ENCODE measurements at regions not wholly inside any gene's neighbourhood (a gene's known extent, or its start where the extent isn't known, plus 50 kb on each side); places are given as distances from the start of the nearest gene placed in this dataset.
"Not testable (repeated sequence)": the region's sequence is repeated elsewhere in the genome, so short reads cannot be mapped to it uniquely, and the experiment has no call there.

DNA sequence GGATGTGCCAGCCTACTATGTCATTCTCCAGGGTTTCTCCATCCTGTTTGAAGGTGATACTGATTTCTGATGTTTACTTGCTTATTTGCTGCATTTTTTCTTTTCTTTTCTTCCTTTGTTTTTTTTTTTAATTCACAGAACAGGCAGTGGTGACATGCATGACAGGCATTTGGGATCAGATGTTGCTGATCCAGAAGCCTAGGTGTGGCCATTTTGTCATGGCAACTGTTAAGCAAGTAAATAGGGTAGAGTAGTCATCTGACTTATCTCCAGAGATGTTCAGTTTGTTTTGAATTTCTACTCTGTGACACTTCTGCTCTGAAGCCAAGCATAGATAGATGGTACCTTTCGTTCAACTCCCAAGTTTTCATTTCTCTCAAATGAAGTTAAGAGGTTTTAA lies 85.4 kb upstream of the IKBKE start:
- DNase-seq (ENCODE audit: extremely low spot score); CTCF ChIA-PET; POLR2A ChIA-PET: not testable (repeated sequence)

- CTCF ChIA-PET; POLR2A ChIA-PET; DNase-seq (ENCODE audit: extremely low spot score): not testable (repeated sequence)
Measured at GRCh38 chr1:206387631-206388030, 82.6 kb upstream of the IKBKE start.

DNA sequence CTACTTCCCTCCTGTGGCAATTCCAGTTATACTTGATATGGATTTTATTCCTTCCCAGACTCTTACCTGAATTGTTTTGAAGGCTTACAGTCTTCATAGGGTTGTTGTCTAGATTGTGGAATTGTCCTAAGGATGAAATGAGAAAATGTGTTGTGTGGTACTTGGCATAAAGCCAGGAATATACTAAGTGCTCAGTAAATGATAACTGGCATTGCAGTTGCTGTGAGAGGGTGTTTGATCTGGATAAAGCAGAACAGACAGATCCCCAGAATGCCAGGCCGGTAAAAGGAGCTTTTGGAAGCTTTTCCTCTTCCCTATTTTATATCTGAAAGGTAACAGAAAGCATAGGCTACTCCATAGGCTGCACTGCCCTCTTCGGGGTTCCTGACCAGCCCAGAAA lies 78.4 kb upstream of the IKBKE start:
- CTCF ChIA-PET, result not testable (repeated sequence)

DNA sequence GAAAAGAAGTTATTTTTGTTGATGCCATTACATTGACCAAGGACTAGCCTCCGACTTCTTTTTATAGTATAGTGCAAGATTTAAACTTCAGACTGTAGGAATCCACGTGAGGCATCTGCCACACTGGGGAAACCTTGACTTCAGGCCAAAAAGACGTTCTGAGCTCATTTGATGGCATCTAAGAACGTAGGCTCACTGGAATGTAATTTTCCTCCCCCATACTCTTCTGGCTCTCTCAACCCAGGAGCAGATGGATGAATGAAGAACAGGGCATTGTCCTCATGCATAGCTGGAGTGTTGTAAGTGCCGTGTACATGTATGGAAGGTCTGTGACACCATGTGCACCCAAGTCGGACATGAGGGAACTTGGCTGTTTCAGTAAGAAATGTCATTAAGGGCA lies 72.8 kb upstream of the IKBKE start:
- POLR2A ChIA-PET; DNase-seq (ENCODE audit: extremely low spot score); CTCF ChIA-PET: not testable (repeated sequence)

More for the DNA sequence above, 78.4 kb upstream of the IKBKE start:
- DNase-seq (ENCODE audit: extremely low spot score); POLR2A ChIA-PET: not testable (repeated sequence)

DNA sequence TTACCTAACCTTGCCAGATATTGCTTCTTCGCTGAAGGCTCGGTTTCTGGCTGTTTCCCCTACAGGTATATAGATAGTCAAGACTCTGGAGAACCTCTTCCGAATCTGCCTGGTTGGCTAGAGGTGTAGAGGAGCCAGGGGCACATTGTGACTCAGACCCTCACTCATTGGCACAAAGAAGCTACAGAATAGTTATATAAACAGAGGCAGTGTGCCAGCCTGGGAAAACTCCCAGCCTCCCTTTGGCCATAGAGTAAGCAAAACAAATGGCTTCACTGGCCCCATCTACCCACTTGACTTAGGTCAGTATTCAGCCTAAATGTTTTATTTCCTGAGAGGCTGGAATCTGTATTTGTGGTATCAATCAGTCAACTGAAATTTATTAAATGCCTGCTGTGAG lies 72.0 kb upstream of the IKBKE start:
- POLR2A ChIA-PET; DNase-seq (ENCODE audit: extremely low spot score): not testable (repeated sequence)

DNA sequence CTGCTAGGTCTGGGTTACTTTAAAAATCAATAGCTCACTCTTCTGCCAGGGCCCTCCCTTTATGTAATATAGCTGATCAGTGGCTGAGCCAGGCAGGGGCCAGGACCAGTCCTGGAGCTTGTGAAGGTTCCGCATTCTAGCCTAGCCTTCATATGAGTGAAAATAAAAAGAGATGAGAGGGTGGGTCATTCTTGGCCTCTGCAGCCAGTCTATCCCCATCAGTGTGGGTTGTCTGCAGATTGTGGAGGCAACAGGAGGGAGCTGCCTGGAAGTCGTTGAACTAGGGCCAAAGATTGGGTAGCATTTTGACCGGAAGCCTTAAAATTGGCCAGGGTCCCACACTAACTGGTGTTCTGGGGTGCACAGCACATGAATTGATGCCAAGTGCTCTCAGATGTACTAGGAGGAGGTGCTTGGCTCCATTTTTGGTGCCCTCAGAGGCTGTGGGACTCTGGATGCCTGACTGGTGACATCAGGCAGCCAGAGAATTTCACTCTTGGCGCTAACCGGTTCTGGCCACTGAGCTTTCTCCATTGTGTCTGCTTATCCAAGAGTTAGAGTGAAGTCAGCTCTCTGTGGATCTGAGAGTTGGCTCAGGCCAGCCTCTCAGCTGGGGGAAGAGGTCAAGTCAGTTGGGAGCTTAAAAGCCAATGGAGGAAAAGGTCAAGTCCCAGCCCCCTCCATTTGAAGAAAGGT lies 66.5 kb upstream of the IKBKE start:
- POLR2A ChIA-PET; CTCF ChIA-PET; DNase-seq (ENCODE audit: extremely low spot score): not testable (repeated sequence)

More for the DNA sequence above, 72.0 kb upstream of the IKBKE start:
- CTCF ChIA-PET, result not testable (repeated sequence)

DNA sequence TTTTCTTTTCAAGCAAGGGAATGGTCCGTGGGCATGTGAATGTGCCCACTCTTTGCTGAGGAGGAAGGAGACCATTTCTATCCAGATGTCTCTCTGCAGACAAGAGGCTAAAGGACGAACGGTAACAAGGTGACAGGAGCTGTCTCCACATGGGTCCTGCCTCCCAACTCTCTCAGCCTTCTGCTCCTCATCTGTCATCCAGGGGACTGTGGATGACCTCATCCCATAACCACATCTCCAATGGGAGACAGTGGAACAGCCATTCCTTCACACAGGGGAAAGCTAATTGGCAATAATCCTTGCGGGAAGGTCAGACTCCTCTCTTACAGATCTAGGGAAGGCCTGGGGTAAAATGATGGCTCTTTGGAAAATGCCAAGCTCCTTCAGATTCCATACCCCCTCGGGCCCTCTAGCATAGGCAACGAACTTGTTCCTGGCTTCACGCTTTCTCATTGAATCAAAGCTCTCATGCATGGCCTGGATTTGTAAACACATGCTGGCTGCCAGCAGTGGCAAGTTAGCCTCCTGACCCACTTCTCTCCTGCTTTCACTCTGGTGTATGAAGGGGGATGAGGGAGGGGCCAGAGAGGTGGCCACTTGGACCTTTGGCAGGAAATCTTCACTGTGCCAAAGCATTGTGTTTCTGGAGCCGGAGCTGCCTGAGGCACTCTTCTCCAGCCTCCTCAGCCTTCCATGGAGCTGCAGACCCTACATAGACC lies 65.8 kb upstream of the IKBKE start:
- POLR2A ChIA-PET, CTCF ChIA-PET: not testable (repeated sequence)

GRCh38 chr1:206405282-206405681 lies 65.0 kb upstream of the IKBKE start:
- CTCF ChIA-PET; POLR2A ChIA-PET; DNase-seq (ENCODE audit: extremely low spot score): not testable (repeated sequence)

More for the DNA sequence above, 65.8 kb upstream of the IKBKE start:
- not testable (repeated sequence) for DNase-seq (ENCODE audit: extremely low spot score)

GRCh38 chr1:206408371-206409288 lies 61.6 kb upstream of the IKBKE start:
- CTCF ChIA-PET; POLR2A ChIA-PET; DNase-seq (ENCODE audit: extremely low spot score): not testable (repeated sequence)

DNA sequence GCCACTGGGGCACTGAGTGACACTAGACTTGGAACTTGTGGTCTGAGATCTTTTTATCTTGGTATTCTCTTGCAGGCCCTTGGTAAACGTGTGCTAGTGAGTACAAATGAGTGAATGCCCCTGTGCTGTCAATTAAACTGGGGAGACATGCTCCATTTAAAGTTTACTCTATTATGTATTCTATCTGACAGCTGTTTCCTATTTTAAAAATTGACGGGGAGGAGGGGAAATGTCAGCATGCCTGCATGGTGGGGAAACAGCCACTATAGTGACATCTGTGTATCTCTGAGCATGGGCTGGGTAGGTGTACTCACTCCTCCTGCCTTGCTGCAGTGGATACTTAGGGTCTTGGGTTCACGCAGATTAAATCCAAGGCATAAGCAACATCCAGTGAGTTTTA lies 59.0 kb upstream of the IKBKE start:
- no peak for DNase-seq (ENCODE audit: extremely low spot score)
- CTCF ChIA-PET, result no interaction called here
- POLR2A ChIA-PET, result no interaction called here
- TF ChIP-seq ZNF384 (IDR thresholded peaks at IDR 0.05) (no peak), FOXA1 (IDR thresholded peaks at IDR 0.05) (no peak), TARDBP (IDR thresholded peaks at IDR 0.05) (no peak)

DNA sequence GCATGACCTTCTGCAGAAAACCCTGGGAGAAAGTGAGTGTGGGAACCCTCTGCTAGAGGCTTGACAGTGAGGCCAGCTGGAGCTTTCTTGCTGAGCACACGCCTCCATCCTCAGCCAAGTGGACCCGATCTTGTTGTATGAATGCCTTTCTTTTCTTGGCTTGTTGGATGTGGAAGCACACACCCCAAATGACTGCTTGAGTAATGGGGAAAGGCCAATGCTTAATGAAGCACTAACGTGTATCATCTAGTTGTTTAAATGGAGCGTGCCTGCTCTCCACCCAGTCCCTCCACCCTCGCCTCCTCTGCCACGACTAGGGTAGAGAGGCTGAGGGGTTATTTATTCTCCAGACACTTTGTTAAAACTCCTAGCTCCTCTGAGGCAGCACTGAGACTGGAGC lies 54.3 kb upstream of the IKBKE start:
- POLR2A ChIA-PET, result no interaction called here
- no peak for DNase-seq (ENCODE audit: extremely low spot score)
- no peak for TF ChIP-seq ZNF384 (IDR thresholded peaks at IDR 0.05)
- no peak for TF ChIP-seq FOXK2 (IDR thresholded peaks at IDR 0.05)
- TF ChIP-seq SUZ12 (IDR thresholded peaks at IDR 0.05), result no peak
- no peak for TF ChIP-seq FOXA1 (IDR thresholded peaks at IDR 0.05)
- no peak for TF ChIP-seq FOXM1 (IDR thresholded peaks at IDR 0.05; ENCODE audit: borderline replicate concordance)
- TF ChIP-seq ARNT (IDR thresholded peaks at IDR 0.05), result no peak
- no peak for TF ChIP-seq NFRKB (IDR thresholded peaks at IDR 0.05)
- no peak for TF ChIP-seq CTBP1 (IDR thresholded peaks at IDR 0.05; ENCODE audit: borderline replicate concordance)
- TF ChIP-seq ELF4 (IDR thresholded peaks at IDR 0.05), result no peak
- no peak for TF ChIP-seq SP1 (IDR thresholded peaks at IDR 0.05)
- no peak for TF ChIP-seq TARDBP (IDR thresholded peaks at IDR 0.05)
- TF ChIP-seq LEF1 (IDR thresholded peaks at IDR 0.05; ENCODE audit: borderline replicate concordance), result no peak
- CTCF ChIA-PET, result no interaction called here

All from HEK293T (cell line).